ENCODE measurements at regions not wholly inside any gene's neighbourhood (a gene's known extent, or its start where the extent isn't known, plus 50 kb on each side); places are given as distances from the start of the nearest gene placed in this dataset.

- TF ChIP-seq CTCF (IDR thresholded peaks at IDR 0.05 in 8 of 11, conservative IDR thresholded peaks at IDR 0.05 in 3 of 11) (no peak), POLR2AphosphoS5 (IDR thresholded peaks at IDR 0.05) (no peak)
These were observed 97.0 kb upstream of the PDE1C start for GRCh38 chr7:32167256-32167655.

Data from spleen (tissue), 7 donors.